ENCODE measurements at regions not wholly inside any gene's neighbourhood (a gene's known extent, or its start where the extent isn't known, plus 50 kb on each side); places are given as distances from the start of the nearest gene placed in this dataset.

- H3K23me2 ChIP-seq (ENCODE audit: low read depth, low read length), result no peaks in the 10 kb centered on the region
- H3K36me3 ChIP-seq (ENCODE audit: control insufficient read depth in 2 of 4, insufficient read depth in 4 of 4, low read length in 3 of 4), result no peaks in the 10 kb centered on the region
- ChIA-PET POLR2A (ENCODE audit: partially characterized antibody) (interaction anchor here (0.7 to 1.0 kb wide), 2 partner anchors 10 to 359 kb away, joined by 3 read pairs; no protein-coding TSS in a partner anchor), CTCF (ENCODE audit: partially characterized antibody) (interaction anchor here (0.8 to 2.0 kb wide), 2 partner anchors 110 to 334 kb away, joined by 3 to 5 read pairs; no protein-coding TSS in a partner anchor)
- H3K79me2 ChIP-seq (ENCODE audit: control insufficient read depth in 1 of 2, insufficient read depth in 2 of 2, low read length in 2 of 2), result no peaks in the 10 kb centered on the region
- no peak overlapping the region for H4K5ac ChIP-seq (ENCODE audit: insufficient read length, low read depth, low read length)
- H3K79me1 ChIP-seq (ENCODE audit: low read depth, low read length), result no peaks in the 10 kb centered on the region
- no peak overlapping the region for H3K9ac ChIP-seq (replicated peaks in 1 of 4; ENCODE audit: extremely low read depth in 1 of 4, low read depth in 3 of 4, low read length in 3 of 4)
- H3K4me2 ChIP-seq (ENCODE audit: insufficient read depth in 1 of 2, low read depth in 2 of 2, low read length in 2 of 2), result peak overlapping the region; percentile 40 to 56
- no peak overlapping the region for H3K4ac ChIP-seq (replicated peaks; ENCODE audit: insufficient read length, low read depth, low read length)
- peak overlapping the region in 1 of 4 experiments; percentile 6; a peak in 2 of 8 replicates for H3K4me3 ChIP-seq (ENCODE audit: extremely low read depth in 1 of 4, insufficient read depth in 2 of 4, low read depth in 3 of 4, low read length in 4 of 4)
- no peaks in the 10 kb centered on the region for H4K20me1 ChIP-seq (replicated peaks in 1 of 2; ENCODE audit: control insufficient read depth in 1 of 2, insufficient read depth in 2 of 2, low read length in 2 of 2)
- H3K23ac ChIP-seq (ENCODE audit: insufficient read length), result no peak overlapping the region
- no peak overlapping the region for H3K14ac ChIP-seq (ENCODE audit: insufficient read length)
- no peak overlapping the region for H2AFZ ChIP-seq (ENCODE audit: low read length)
- H3K4me1 ChIP-seq (replicated peaks in 1 of 4; ENCODE audit: control insufficient read depth in 3 of 4, insufficient read depth in 4 of 4, low read length in 3 of 4), result peaks cover 19 to 29% (median 23%) of the 10 kb centered on the region in 4 experiments
- H2BK20ac ChIP-seq (ENCODE audit: low read length), result peak overlapping the region; percentile 52; the same call in 1 of the 2 replicates
- WGBS, 2 experiments (ENCODE audit: extremely low coverage in 1 of 2, insufficient coverage in 1 of 2, insufficient read length in 1 of 2, insufficient replicate concordance in 2 of 2, low coverage in 1 of 2, low lambda C conversion rate in 2 of 2, missing lambda C conversion rate in 1 of 2), result 4% methylated on average over 11 of the region's 11 CpGs; no CpG with 5 or more reads in 1 of the 2 experiments
- H3K27ac ChIP-seq (ENCODE audit: low read depth, low read length), result no peak overlapping the region
- no peak overlapping the region for H4K91ac ChIP-seq (replicated peaks; ENCODE audit: insufficient read length, low read length)
- peaks cover 0 to 26% (median 19%) of the 10 kb centered on the region in 4 experiments; a peak in 5 of 7 replicates for H3K27me3 ChIP-seq (replicated peaks in 1 of 4; ENCODE audit: control insufficient read depth in 3 of 4, extremely low read depth in 1 of 4, insufficient read depth in 3 of 4, low read length in 3 of 4)
- no peak overlapping the region for H2AK5ac ChIP-seq (ENCODE audit: low read depth, low read length)
- no peak overlapping the region for H4K8ac ChIP-seq (ENCODE audit: extremely low read depth, insufficient read depth, low read length)
- H3K56ac ChIP-seq (replicated peaks; ENCODE audit: insufficient read length, low read depth, low read length), result no peak overlapping the region
- H2BK120ac ChIP-seq (replicated peaks; ENCODE audit: low read depth, low read length), result no peak overlapping the region
- no peak overlapping the region for H2BK12ac ChIP-seq (ENCODE audit: low read depth, low read length)
- H2BK15ac ChIP-seq (ENCODE audit: low read length), result no peak overlapping the region
- H3K9me3 ChIP-seq (ENCODE audit: insufficient read depth in 2 of 2, low read depth in 1 of 2, low read length in 1 of 2), result peaks cover 0 to 2% of the 10 kb centered on the region in 2 experiments; a peak in 1 of 4 replicates
- H2BK5ac ChIP-seq (ENCODE audit: low read depth, low read length), result no peak overlapping the region
- FAIRE-seq (peak; percentile 90), DNase-seq (ENCODE audit: low read depth in 1 of 2, low spot score in 2 of 2) (peak; percentile 60 to 70)
- H3K18ac ChIP-seq (ENCODE audit: extremely low read depth, low read length), result peak overlapping the region; percentile 11; the same call in 1 of the 2 replicates
- TF ChIP-seq POLR2AphosphoS5 (IDR thresholded peaks at IDR 0.05; ENCODE audit: low read depth, low read length), result peak; percentile 61
- no peak for TF ChIP-seq RXRA (IDR thresholded peaks at IDR 0.05; ENCODE audit: insufficient read depth, low read depth, low read length)
- no peak for TF ChIP-seq EZH2 (IDR thresholded peaks at IDR 0.05; ENCODE audit: low read depth, low read length, severe bottlenecking)
- peak; percentile 31; the same call in 1 of the 2 replicates for TF ChIP-seq MAX (IDR thresholded peaks at IDR 0.05)
- no peak for TF ChIP-seq SP2 (IDR thresholded peaks at IDR 0.05; ENCODE audit: low read length)
- TF ChIP-seq SIRT6 (IDR thresholded peaks at IDR 0.05; ENCODE audit: low read length), result no peak
- TF ChIP-seq NRF1 (IDR thresholded peaks at IDR 0.05; ENCODE audit: low read depth, low read length), result no peak
- no peak for TF ChIP-seq JUN (IDR thresholded peaks at IDR 0.05; ENCODE audit: low read depth, low read length)
- TF ChIP-seq ATF3 (IDR thresholded peaks at IDR 0.05; ENCODE audit: insufficient read depth, low read depth, low read length), result no peak
These were observed 182.5 kb downstream of the OPA1 start for GRCh38 chr3:193775421-193776077.

All from H1 (cell line).